SIG-M5 treated with dmso at 0.1 percent for 504 hours (cell line): ENCODE measurements at regions not wholly inside any gene's neighbourhood (a gene's known extent, or its start where the extent isn't known, plus 50 kb on each side); places are given as distances from the start of the nearest gene placed in this dataset.
A peak's percentile ranks its signal among the peaks of the same experiment; 100 is the strongest.

Experiments
- DNase-seq: peaks from one replicate; lab custom pipeline; 2025; ENCODE audit not compliant: unreplicated experiment; lab: John Stamatoyannopoulos, UW

GRCh38 chr10:78912361-78913218, 156.2 kb upstream of the ZMIZ1 start:
- no peak for DNase-seq

- no peak for DNase-seq
Observed at GRCh38 chr10:78913219-78914059, 155.3 kb upstream of the ZMIZ1 start.

GRCh38 chr10:78914060-78914378, 154.7 kb upstream of the ZMIZ1 start:
- DNase-seq = no peak

- DNase-seq = no peak
Observed at GRCh38 chr10:78914502-78915189, 154.1 kb upstream of the ZMIZ1 start.

GRCh38 chr10:78915190-78915518, 153.6 kb upstream of the ZMIZ1 start:
- DNase-seq = no peak

- no peak for DNase-seq
Observed at GRCh38 chr10:78916227-78916626, 152.5 kb upstream of the ZMIZ1 start.

- DNase-seq = no peak
Observed at GRCh38 chr10:78919181-78919966, 149.4 kb upstream of the ZMIZ1 start.

- DNase-seq = no peak
Observed at GRCh38 chr10:78920011-78920410, 148.8 kb upstream of the ZMIZ1 start.

- no peak for DNase-seq
Observed at GRCh38 chr10:78921895-78922294, 146.9 kb upstream of the ZMIZ1 start.

GRCh38 chr10:78923647-78924318, 145.0 kb upstream of the ZMIZ1 start:
- DNase-seq = no peak

GRCh38 chr10:78924319-78925003, 144.3 kb upstream of the ZMIZ1 start:
- no peak for DNase-seq

- DNase-seq = no peak
Observed at GRCh38 chr10:78925275-78925674, 143.5 kb upstream of the ZMIZ1 start.

- DNase-seq = peak; percentile 29
Observed at GRCh38 chr10:78925800-78926319, 142.9 kb upstream of the ZMIZ1 start.

GRCh38 chr10:78927257-78927995, 141.3 kb upstream of the ZMIZ1 start:
- DNase-seq = peak; percentile 10

GRCh38 chr10:78928330-78928729, 140.4 kb upstream of the ZMIZ1 start:
- DNase-seq = no peak

GRCh38 chr10:78929541-78929940, 139.2 kb upstream of the ZMIZ1 start:
- no peak for DNase-seq

- no peak for DNase-seq
Observed at GRCh38 chr10:78931321-78932053, 137.3 kb upstream of the ZMIZ1 start.

- no peak for DNase-seq
Observed at GRCh38 chr10:78932054-78932386, 136.7 kb upstream of the ZMIZ1 start.
